ENCODE measurements at regions not wholly inside any gene's neighbourhood (a gene's known extent, or its start where the extent isn't known, plus 50 kb on each side); places are given as distances from the start of the nearest gene placed in this dataset.

GRCh38 chr2:106978647-106979046 is 92.7 kb upstream of the ST6GAL2 start:
- WGBS, 5 donors: 91 to 97% (median 94%) methylated on average over 13 of the region's 13 CpGs
- intact Hi-C loops (cut with DNase I; ENCODE audit: low total_unique reads): no loop called here
- Histone ChIP-seq H3K4me3 (no peak overlapping the region), H3K9me3 (no peaks in the 10 kb centered on the region), H3K27me3 (no peaks in the 10 kb centered on the region), H3K36me3 (no peaks in the 10 kb centered on the region), H3K27ac (no peak overlapping the region), H3K4me1 (no peaks in the 10 kb centered on the region)
- no peak for TF ChIP-seq EP300 (IDR thresholded peaks at IDR 0.05)
- no peak for TF ChIP-seq CTCF (IDR thresholded peaks at IDR 0.05)
- no peak for TF ChIP-seq POLR2AphosphoS5 (IDR thresholded peaks at IDR 0.05)
- TF ChIP-seq POLR2A (IDR thresholded peaks at IDR 0.05): no peak
- no peak for DNase-seq

- H3K9me3 ChIP-seq: no peaks in the 10 kb centered on the region
- no peaks in the 10 kb centered on the region for H3K36me3 ChIP-seq
- H3K4me3 ChIP-seq: no peak overlapping the region
- intact Hi-C loops (cut with DNase I; ENCODE audit: low total_unique reads): no loop called here
- WGBS, 5 donors: 79 to 88% (median 83%) methylated on average over 1 of the region's 1 CpG
- DNase-seq: no peak
- TF ChIP-seq POLR2A (IDR thresholded peaks at IDR 0.05) (no peak), CTCF (IDR thresholded peaks at IDR 0.05) (no peak), POLR2AphosphoS5 (IDR thresholded peaks at IDR 0.05) (no peak), EP300 (IDR thresholded peaks at IDR 0.05) (no peak)
- no peaks in the 10 kb centered on the region for H3K27me3 ChIP-seq
- H3K4me1 ChIP-seq: no peaks in the 10 kb centered on the region
- no peak overlapping the region for H3K27ac ChIP-seq
Observed at GRCh38 chr2:106981491-106981890, 95.5 kb upstream of the ST6GAL2 start.

- Histone ChIP-seq H3K4me3 (no peak overlapping the region), H3K4me1 (no peaks in the 10 kb centered on the region), H3K27ac (no peak overlapping the region), H3K36me3 (no peaks in the 10 kb centered on the region), H3K27me3 (no peaks in the 10 kb centered on the region), H3K9me3 (no peaks in the 10 kb centered on the region)
- no peak for DNase-seq
- TF ChIP-seq EP300 (IDR thresholded peaks at IDR 0.05) (no peak), POLR2A (IDR thresholded peaks at IDR 0.05) (no peak), CTCF (IDR thresholded peaks at IDR 0.05) (no peak), POLR2AphosphoS5 (IDR thresholded peaks at IDR 0.05) (no peak)
- intact Hi-C loops (cut with DNase I; ENCODE audit: low total_unique reads): no loop called here
- 83 to 92% (median 87%) methylated on average over 1 of the region's 1 CpG for WGBS, 5 donors
Observed at GRCh38 chr2:106982350-106982749, 96.4 kb upstream of the ST6GAL2 start.

GRCh38 chr2:106983305-106983704 is 97.3 kb upstream of the ST6GAL2 start:
- H3K4me3 ChIP-seq: no peak overlapping the region
- no peak for DNase-seq
- intact Hi-C loops (cut with DNase I; ENCODE audit: low total_unique reads): no loop called here
- TF ChIP-seq POLR2A (IDR thresholded peaks at IDR 0.05) (no peak), CTCF (IDR thresholded peaks at IDR 0.05) (no peak), EP300 (IDR thresholded peaks at IDR 0.05) (no peak), POLR2AphosphoS5 (IDR thresholded peaks at IDR 0.05) (no peak)
- no peak overlapping the region for H3K27ac ChIP-seq
- 91 to 95% (median 94%) methylated on average over 4 of the region's 4 CpGs for WGBS, 5 donors
- no peaks in the 10 kb centered on the region for H3K27me3 ChIP-seq
- no peaks in the 10 kb centered on the region for H3K36me3 ChIP-seq
- no peaks in the 10 kb centered on the region for H3K9me3 ChIP-seq
- H3K4me1 ChIP-seq: no peaks in the 10 kb centered on the region

Measured in stomach (tissue), 8 donors.